Astrocyte (in vitro differentiated cells and primary cell): ENCODE measurements at regions not wholly inside any gene's neighbourhood (a gene's known extent, or its start where the extent isn't known, plus 50 kb on each side); places are given as distances from the start of the nearest gene placed in this dataset.
"Not testable (repeated sequence)": the region's sequence is repeated elsewhere in the genome, so short reads cannot be mapped to it uniquely, and the experiment has no call there.

Experiments
- DNase-seq: peaks from one replicate; pipeline ENCODE4 v3.0.0-alpha.2; 2010; ENCODE audit warnings: low read depth
- FAIRE-seq: peaks from 2 replicates; lab custom pipeline; 2011; peaks lifted over from hg19 to GRCh38; lab: Jason Lieb, UNC
- H2AFZ ChIP-seq: 2 replicates; pipeline ENCODE4 v1.6.0; 2012; ENCODE audit warnings: low read depth, low read length, inconsistent platforms
- H3K27ac ChIP-seq: 2 replicates; pipeline ENCODE4 v1.5.1; 2011; ENCODE audit warnings: low read depth, low read length, inconsistent platforms
- H3K27me3 ChIP-seq: 2 replicates; pipeline ENCODE4 v1.6.0; 2011; ENCODE audit warnings: low read length, inconsistent platforms; ENCODE audit not compliant: insufficient read depth
- H3K36me3 ChIP-seq: 2 replicates; pipeline ENCODE4 v1.5.1; 2011; ENCODE audit warnings: low read length, inconsistent platforms; ENCODE audit not compliant: insufficient read depth
- H3K4me1 ChIP-seq: 2 replicates; pipeline ENCODE4 v1.5.1; 2011; ENCODE audit warnings: low read length, inconsistent platforms; ENCODE audit not compliant: insufficient read depth
- H3K4me2 ChIP-seq: 2 replicates; pipeline ENCODE4 v1.6.0; 2012; ENCODE audit warnings: low read length, inconsistent platforms
- H3K4me3 ChIP-seq: 2 replicates; pipeline ENCODE4 v1.5.1; 2011; ENCODE audit warnings: low read depth, mild to moderate bottlenecking, low read length, inconsistent platforms; ENCODE audit not compliant: insufficient read depth
- H3K79me2 ChIP-seq: 2 replicates; pipeline ENCODE4 v1.6.0; 2012; ENCODE audit warnings: mild to moderate bottlenecking, low read length, inconsistent platforms; ENCODE audit not compliant: insufficient read depth
- H3K9ac ChIP-seq: 2 replicates; pipeline ENCODE4 v1.6.0; 2012; ENCODE audit warnings: mild to moderate bottlenecking, low read length, inconsistent platforms
- H3K9me3 ChIP-seq: 2 replicates; pipeline ENCODE4 v1.5.1; 2012; ENCODE audit warnings: low read depth, mild to moderate bottlenecking, low read length, inconsistent platforms; ENCODE audit not compliant: insufficient read depth
- H4K20me1 ChIP-seq: 2 replicates; pipeline ENCODE4 v1.6.0; 2012; ENCODE audit warnings: low read length, inconsistent platforms; ENCODE audit not compliant: insufficient read depth
- H3K27ac Mint-ChIP-seq: one replicate; pipeline ENCODE4 v1.8.0; 2021; ENCODE audit warnings: mild to moderate bottlenecking, mixed read lengths; ENCODE audit not compliant: unreplicated experiment
- H3K27me3 Mint-ChIP-seq: one replicate; pipeline ENCODE4 v1.8.0; 2021; ENCODE audit warnings: low read depth, mixed read lengths; ENCODE audit not compliant: unreplicated experiment
- H3K36me3 Mint-ChIP-seq: one replicate; pipeline ENCODE4 v1.8.0; 2021; ENCODE audit warnings: low read depth, mixed read lengths; ENCODE audit not compliant: unreplicated experiment
- H3K4me1 Mint-ChIP-seq: one replicate; pipeline ENCODE4 v1.8.0; 2021; ENCODE audit warnings: low read depth, mixed read lengths; ENCODE audit not compliant: unreplicated experiment
- H3K4me3 Mint-ChIP-seq: one replicate; pipeline ENCODE4 v1.8.0; 2021; ENCODE audit warnings: mild to moderate bottlenecking, moderate library complexity, mixed read lengths; ENCODE audit not compliant: unreplicated experiment
- H3K9me3 Mint-ChIP-seq: one replicate; pipeline ENCODE4 v1.8.0; 2021; ENCODE audit warnings: mild to moderate bottlenecking, mixed read lengths; ENCODE audit not compliant: unreplicated experiment
- EZH2 ChIP-seq: IDR thresholded peaks from 2 replicates; pipeline ENCODE4 v1.6.1; 2012; ENCODE audit warnings: mild to moderate bottlenecking, low read length, inconsistent platforms; ENCODE audit not compliant: insufficient read depth
- TF ChIP-seq, protein P1 (sequence below): IDR thresholded peaks from 2 replicates; pipeline ENCODE4 v1.5.1; 2011; ENCODE audit warnings: low read depth, mild to moderate bottlenecking, inconsistent platforms, low read length, moderate library complexity; ENCODE audit not compliant: insufficient read depth

DNA sequence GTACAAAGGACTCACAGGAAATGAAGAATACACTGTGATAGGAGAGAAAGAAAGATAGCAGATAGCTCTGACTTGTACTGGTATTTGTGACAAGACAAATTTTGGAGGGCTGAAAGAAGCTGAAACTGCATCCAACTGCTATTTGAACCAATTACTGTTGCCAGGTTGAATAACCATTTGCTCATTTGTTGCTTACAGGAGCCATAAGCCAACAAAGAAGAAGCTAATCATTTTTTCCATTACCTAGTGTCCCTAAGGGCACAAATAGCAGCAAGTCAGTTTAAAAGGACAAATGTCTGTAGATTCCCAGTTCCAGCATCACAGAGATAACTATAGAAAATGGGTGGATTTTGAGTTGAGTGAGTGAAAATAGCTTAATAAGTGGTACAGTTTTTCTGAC, 376.9 kb upstream of the ARPP21 start:
- no peak overlapping the region for H3K9ac ChIP-seq
- Mint-ChIP-seq H3K4me3 (no peak overlapping the region), H3K36me3 (no peaks in the 10 kb centered on the region), H3K27ac (no peak overlapping the region), H3K27me3 (no peaks in the 10 kb centered on the region), H3K4me1 (no peaks in the 10 kb centered on the region), H3K9me3 (no peaks in the 10 kb centered on the region)
- H3K79me2 ChIP-seq = no peaks in the 10 kb centered on the region
- TF ChIP-seq, protein P1, sequence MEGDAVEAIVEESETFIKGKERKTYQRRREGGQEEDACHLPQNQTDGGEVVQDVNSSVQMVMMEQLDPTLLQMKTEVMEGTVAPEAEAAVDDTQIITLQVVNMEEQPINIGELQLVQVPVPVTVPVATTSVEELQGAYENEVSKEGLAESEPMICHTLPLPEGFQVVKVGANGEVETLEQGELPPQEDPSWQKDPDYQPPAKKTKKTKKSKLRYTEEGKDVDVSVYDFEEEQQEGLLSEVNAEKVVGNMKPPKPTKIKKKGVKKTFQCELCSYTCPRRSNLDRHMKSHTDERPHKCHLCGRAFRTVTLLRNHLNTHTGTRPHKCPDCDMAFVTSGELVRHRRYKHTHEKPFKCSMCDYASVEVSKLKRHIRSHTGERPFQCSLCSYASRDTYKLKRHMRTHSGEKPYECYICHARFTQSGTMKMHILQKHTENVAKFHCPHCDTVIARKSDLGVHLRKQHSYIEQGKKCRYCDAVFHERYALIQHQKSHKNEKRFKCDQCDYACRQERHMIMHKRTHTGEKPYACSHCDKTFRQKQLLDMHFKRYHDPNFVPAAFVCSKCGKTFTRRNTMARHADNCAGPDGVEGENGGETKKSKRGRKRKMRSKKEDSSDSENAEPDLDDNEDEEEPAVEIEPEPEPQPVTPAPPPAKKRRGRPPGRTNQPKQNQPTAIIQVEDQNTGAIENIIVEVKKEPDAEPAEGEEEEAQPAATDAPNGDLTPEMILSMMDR = no peak
- TF ChIP-seq EZH2 = no peak
- no peak overlapping the region for H3K4me2 ChIP-seq
- no peaks in the 10 kb centered on the region for H4K20me1 ChIP-seq
- H2AFZ ChIP-seq = no peak overlapping the region
- H3K4me3 ChIP-seq = no peak overlapping the region
- H3K27ac ChIP-seq = no peak overlapping the region
- no peaks in the 10 kb centered on the region for H3K36me3 ChIP-seq
- FAIRE-seq (no peak), DNase-seq (no peak)
- H3K27me3 ChIP-seq = no peaks in the 10 kb centered on the region
- H3K4me1 ChIP-seq = no peaks in the 10 kb centered on the region
- H3K9me3 ChIP-seq = no peaks in the 10 kb centered on the region

DNA sequence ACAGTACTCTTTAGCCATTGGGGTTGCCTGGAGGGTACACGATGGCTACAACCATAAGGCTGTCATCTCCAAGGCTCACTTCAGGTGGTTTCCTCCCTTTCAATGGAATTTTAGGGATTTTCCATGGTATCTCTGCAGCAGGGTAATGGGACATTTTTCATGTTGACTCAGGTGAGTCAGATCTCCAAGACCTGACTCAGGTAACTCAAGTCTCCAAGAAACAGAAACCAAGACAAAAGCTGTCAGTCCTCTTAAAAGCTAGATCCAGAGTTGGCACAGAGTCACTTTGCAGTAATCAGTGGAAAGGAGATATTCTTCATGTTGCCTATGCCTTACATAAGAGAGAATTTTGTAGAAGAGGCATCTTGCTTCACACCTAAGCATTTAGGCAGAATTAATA, 375.8 kb upstream of the ARPP21 start:
- TF ChIP-seq, protein P1 = no peak
- no peak for TF ChIP-seq EZH2
- Histone ChIP-seq H2AFZ (no peak overlapping the region), H3K27ac (no peak overlapping the region), H4K20me1 (no peaks in the 10 kb centered on the region), H3K36me3 (no peaks in the 10 kb centered on the region), H3K9me3 (no peaks in the 10 kb centered on the region), H3K9ac (no peak overlapping the region), H3K27me3 (no peaks in the 10 kb centered on the region), H3K4me3 (no peak overlapping the region), H3K4me2 (no peak overlapping the region), H3K4me1 (no peaks in the 10 kb centered on the region), H3K79me2 (no peaks in the 10 kb centered on the region)
- DNase-seq (no peak), FAIRE-seq (no peak)
- Mint-ChIP-seq H3K4me1 (no peaks in the 10 kb centered on the region), H3K27me3 (no peaks in the 10 kb centered on the region), H3K9me3 (no peaks in the 10 kb centered on the region), H3K4me3 (no peak overlapping the region), H3K36me3 (no peaks in the 10 kb centered on the region), H3K27ac (no peak overlapping the region)

DNA sequence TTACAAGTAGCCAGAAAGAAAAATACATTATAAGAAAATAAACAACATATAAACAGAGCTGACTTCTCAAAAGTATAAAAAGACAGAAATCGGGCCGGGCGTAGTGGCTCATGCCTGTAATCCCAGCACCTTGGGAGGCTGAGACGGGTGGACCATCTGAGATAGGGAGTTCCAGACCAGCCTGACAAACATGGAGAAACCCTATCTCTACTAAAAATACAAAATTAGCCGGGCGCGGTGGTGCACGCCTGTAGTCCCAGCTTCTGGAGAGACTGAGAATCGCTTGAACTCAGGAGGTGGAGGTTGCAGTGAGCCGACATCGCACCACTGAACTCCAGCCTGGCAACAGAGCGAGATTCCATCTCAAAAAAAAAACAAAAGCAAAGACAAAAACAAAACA, 373.3 kb upstream of the ARPP21 start:
- H3K9me3 ChIP-seq, H4K20me1 ChIP-seq, H3K27me3 Mint-ChIP-seq, H3K4me3 ChIP-seq, H3K79me2 ChIP-seq, H3K36me3 Mint-ChIP-seq, H3K4me2 ChIP-seq, H2AFZ ChIP-seq, H3K4me3 Mint-ChIP-seq, H3K9me3 Mint-ChIP-seq, H3K4me1 Mint-ChIP-seq, H3K27me3 ChIP-seq, FAIRE-seq, DNase-seq, H3K27ac Mint-ChIP-seq, H3K4me1 ChIP-seq, H3K36me3 ChIP-seq, H3K9ac ChIP-seq, H3K27ac ChIP-seq: not testable (repeated sequence)
